Caki2 (cell line): ENCODE measurements at regions not wholly inside any gene's neighbourhood (a gene's known extent, or its start where the extent isn't known, plus 50 kb on each side); places are given as distances from the start of the nearest gene placed in this dataset.
A peak's percentile ranks its signal among the peaks of the same experiment; 100 is the strongest.
"Not testable (repeated sequence)": the region's sequence is repeated elsewhere in the genome, so short reads cannot be mapped to it uniquely, and the experiment has no call there.

Experiments
- DNase-seq: peaks from one replicate; pipeline ENCODE4 v3.0.0-alpha.2; 2015; ENCODE audit warnings: low read depth
- in situ Hi-C: cut with HindIII; loops from 2 replicates; pipeline ENCODE4 v1.10.0; 2016; ENCODE audit warnings: low sequenced_read_pairs, low pct_unique_long_range_greater_than_20kb, mixed read lengths

DNA sequence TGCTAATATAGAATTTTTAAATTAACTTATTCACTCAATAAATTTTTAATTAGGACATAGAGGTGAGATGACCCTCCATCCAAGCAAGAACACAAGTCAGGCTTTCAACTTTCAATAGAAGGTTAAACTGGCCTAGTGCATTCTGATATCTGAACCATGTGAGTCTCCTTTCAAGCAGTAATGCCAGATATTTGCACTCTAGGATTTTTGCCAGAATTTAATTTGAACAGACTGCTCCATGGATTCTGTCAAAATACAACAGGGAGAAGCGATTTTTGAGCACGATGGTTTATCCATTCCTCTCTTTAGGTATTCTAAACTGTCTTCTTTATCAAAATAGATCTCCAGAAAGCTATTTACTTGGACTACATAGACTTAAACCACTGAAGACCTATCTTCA lies 72.0 kb upstream of the DCLK2 start:
- in situ Hi-C loops = no loop called here

DNA sequence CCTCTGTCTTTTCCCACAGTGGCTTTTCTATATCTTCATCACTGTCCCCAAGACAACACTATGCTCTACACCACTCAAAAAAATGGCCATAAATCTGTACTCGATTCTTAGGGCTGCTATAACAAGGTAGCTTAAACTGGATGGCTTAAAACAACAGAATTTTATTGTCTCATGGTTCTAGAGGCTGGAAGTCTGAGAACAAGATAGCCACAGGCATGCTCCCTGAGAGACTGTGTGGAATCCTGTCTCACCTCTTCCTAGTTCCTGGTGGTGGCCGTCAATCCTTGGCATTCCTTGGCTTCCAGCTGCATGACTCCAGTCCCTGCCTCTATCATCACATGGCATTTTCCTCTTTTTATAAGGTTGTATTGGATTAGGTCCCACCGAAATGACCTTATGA lies 70.7 kb upstream of the DCLK2 start:
- in situ Hi-C loops = no loop called here
- peak; percentile 56 for DNase-seq

More for the DNA sequence above, 72.0 kb upstream of the DCLK2 start:
- DNase-seq = no peak

DNA sequence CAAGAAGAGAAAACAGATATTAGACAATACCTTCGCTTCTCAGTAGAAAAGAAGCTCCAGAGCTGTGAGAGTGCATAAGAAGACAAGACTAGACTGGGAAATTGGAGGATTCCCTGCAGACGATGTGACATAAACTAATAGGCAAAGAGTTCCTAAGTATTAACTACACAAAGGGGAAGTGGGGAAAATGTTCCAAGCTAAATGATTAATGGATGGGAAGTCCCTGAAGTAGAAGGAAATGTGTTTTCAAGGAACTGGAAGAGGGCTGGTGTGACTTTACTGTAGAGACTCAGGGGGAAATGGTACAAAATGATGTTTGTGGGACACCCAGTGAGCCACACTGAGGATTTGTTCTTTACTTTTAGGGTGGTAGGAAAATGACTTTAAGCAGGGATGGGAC lies 69.7 kb upstream of the DCLK2 start:
- in situ Hi-C loops = no loop called here
- no peak for DNase-seq

DNA sequence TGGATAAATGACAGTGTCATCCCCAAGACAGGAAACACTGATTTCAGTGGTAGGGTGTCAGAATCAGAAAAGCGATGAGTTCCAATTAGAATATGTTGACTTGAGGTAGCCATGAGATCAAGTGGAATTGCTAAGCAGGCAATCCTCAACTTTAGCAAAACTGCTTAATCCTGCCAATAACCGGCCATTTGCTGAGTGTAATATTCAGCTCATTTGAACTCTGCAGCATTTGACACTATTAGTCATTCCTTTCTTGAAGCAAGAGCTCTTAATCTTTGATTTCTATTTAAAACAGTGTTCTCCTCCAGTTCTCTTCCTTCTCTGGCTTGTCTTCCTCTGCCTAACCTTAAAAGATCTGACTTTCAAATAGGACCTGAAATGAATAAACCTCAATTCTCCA lies 68.7 kb upstream of the DCLK2 start:
- no peak for DNase-seq
- in situ Hi-C loops = no loop called here

DNA sequence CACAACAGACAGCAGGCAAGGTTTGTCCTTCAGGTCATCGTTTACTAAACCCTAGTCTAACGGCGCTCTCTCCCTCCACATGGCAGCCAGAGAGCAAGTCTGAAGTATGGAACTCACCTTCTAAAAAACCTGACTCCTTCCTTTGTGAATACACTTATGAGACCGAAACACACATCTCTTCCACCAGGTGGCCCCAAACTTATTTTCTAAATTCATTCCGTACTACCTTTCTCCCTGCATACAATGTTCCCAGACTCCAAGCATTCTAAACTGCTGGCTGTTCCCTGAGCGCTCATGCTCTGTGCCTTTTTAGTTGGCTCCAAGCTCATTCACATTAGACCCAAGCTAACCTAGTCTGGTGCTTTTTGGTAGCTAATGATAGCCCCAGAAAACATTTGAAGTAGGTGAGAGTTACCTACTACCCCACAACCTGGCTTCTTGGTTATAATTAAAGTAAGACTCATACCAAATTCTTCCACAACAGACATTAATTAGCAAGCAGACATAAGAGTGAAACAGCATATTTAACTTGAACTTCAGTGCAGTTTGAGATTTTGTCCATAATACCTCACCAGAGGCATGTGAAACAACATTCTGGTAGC lies 67.6 kb upstream of the DCLK2 start:
- in situ Hi-C loops = no loop called here
- peak; percentile 75 for DNase-seq

DNA sequence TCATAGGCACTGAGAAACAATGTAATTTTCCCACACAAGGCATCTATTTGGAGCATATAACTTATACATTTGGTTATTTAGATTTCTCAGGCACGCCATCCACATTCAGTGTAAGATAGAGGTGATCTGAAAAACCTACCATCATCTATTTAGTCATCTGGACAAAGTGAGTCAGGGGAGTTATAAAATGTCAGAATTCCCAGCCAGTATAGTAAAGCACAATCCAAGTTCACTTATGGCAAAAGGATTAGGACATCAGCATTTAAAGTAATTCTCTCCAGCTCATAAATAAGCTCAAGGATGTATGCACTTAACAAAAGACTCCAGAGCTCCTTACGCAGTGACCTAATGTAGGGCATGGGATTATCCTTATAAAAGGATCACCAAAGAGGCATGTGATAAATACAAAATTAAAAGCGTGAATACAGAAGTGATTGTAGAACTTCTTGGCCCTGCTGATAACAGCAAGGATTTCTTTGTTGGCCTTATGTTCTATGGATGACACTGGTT lies 65.3 kb upstream of the DCLK2 start:
- DNase-seq = no peak
- in situ Hi-C loops = no loop called here

DNA sequence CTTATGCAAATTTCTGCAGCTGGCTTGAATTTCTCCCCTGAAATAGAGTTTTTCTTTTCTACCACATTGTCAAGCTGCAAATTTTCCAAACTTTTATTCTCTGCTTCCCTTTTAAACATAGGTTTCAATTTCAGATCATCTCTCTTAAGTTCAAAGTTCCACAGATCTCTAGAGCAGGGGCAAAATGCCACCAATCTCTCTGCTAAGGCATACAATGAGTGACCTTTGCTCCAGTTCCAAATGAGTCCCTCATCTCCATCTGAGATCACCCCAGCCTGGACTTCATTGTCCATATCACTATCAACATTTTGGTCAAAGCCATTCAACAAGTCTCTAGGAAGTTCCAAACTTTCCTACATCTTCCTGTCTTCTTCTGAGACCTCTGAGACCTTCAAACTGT lies 62.3 kb upstream of the DCLK2 start:
- in situ Hi-C loops, DNase-seq: not testable (repeated sequence)

DNA sequence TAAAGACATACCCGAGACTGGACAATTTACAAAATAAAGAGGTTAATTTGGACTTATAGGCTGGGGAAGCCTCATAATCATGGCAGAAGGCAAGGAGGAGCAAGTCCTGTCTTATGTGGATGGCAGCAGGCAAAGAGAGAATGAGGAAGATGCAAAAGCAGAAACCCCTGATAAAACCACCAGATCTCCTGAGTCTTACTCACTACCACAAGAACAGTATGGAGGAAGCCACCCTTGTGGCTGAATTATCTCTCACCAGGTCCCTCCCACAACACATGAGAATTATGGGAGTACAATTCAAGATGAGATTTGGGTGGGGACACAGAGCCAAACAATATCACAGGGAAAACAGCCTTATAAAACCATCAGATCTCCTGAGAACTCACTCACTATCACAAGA lies 61.6 kb upstream of the DCLK2 start:
- DNase-seq, in situ Hi-C loops: not testable (repeated sequence)

DNA sequence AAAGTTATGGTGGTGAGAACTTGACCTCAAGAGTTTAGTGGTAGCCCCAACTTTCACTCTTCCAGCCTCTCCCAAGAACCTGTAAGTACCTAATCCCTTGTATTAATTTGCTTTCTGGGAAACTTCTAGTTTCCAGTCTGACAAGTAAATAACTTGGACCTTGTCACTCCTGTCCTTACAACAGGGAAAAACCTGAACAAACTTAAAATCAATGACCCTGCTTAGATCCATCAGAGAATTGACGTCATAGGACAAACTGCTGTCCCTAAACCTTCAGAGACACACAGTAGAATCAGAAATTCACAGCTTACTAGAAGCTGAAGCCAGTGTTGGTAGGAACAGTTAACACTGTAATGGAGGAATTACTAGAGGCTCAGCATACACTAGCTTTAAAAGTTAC lies 60.0 kb upstream of the DCLK2 start:
- DNase-seq = no peak
- in situ Hi-C loops = no loop called here

DNA sequence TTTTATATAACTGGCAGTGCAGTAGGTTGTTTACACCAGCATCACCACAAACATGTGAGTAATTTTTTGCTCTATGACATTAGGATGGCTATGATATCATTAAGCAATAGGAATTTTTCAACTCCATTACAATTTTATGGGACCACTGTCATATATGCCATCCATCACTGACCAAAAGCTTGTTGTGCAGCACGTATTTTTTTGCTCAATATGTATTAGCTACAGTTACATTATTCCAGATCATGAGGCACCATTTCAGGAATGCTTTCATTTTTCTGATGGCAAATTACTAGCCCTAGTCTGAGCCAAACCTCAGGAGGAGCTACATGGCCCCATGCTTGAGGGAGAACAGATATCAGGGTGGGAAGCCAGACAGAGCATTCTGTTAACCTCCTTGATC lies 56.8 kb upstream of the DCLK2 start:
- in situ Hi-C loops = no loop called here

DNA sequence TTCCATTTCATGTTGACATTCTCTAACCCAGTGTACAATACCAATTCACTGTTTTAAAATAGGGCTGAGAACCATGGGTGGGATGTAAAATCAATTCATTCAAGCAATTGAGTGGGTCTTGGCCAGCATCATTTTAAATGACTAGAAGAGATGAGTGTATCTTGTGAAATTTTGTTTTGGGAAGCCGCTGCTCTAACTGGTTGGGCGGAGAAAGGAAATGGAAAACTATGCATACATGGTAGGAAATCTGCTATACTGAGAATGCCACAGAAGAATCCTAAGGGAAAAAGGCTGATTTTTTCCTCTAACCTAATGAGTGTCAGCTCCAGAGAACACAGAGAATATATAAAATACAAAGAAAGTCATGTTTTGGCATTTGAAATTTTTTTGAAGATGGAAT lies 54.8 kb upstream of the DCLK2 start:
- in situ Hi-C loops = no loop called here
- DNase-seq = no peak

More for the DNA sequence above, 56.8 kb upstream of the DCLK2 start:
- no peak for DNase-seq

DNA sequence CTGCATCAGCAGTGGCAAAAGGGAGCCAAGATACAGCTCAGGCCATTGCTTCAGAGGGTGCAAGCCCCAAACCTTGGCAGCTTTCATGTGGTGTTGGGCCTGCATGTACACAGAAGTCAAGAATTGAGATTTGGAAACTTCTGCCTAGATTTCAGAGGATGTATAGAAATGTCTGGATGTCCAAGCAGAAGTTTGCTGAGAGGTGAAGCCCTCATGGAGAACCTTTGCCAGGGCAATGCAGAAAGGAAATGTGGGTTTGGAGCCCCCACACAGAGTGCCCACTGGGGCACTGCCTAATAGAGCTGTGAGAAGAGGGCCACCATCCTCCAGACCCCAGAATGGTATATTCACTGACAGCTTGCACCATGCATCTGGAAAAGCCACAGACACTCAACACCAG lies 51.3 kb upstream of the DCLK2 start:
- DNase-seq = not testable (repeated sequence)

More for the DNA sequence above, 51.3 kb upstream of the DCLK2 start:
- in situ Hi-C loops = not testable (repeated sequence)
